Activated CD4-positive, alpha-beta T cell treated with anti-CD3 and anti-CD28 coated beads, Interleukin-2, amount 10 ng/mL, durations not matched to agents 7 days and 5 days (primary cell): ENCODE measurements at regions not wholly inside any gene's neighbourhood (a gene's known extent, or its start where the extent isn't known, plus 50 kb on each side); places are given as distances from the start of the nearest gene placed in this dataset.
A peak's percentile ranks its signal among the peaks of the same experiment; 100 is the strongest.

ENCODE experiments used
- CTCF ChIA-PET: fragments of 350-600 bp; sonication (Branson Sonifier 250); formaldehyde crosslinking; loops from one replicate; lab custom pipeline; 2021; ENCODE audit warnings: antibody characterized with exemption; lab: Charles Lee
- POLR2A ChIA-PET: fragments of 350-600 bp; sonication (Branson Sonifier 250); formaldehyde crosslinking; loops from one replicate; lab custom pipeline; 2021; ENCODE audit warnings: antibody characterized with exemption; lab: Charles Lee
- DNase-seq: peaks from one replicate; pipeline ENCODE4 v3.0.0-alpha.2; 2020
- H3K27ac Mint-ChIP-seq: one replicate; pipeline ENCODE4 v1.8.0; 2021; ENCODE audit warnings: mild to moderate bottlenecking, moderate library complexity, mixed read lengths
- H3K27me3 Mint-ChIP-seq: one replicate; pipeline ENCODE4 v1.8.0; 2021; ENCODE audit warnings: mixed read lengths
- H3K36me3 Mint-ChIP-seq: one replicate; pipeline ENCODE4 v1.8.0; 2021; ENCODE audit warnings: low read depth, mixed read lengths
- H3K4me1 Mint-ChIP-seq: one replicate; pipeline ENCODE4 v1.8.0; 2021; ENCODE audit warnings: mixed read lengths
- H3K4me3 Mint-ChIP-seq: one replicate; pipeline ENCODE4 v1.8.0; 2021; ENCODE audit warnings: mild to moderate bottlenecking, moderate library complexity, mixed read lengths
- H3K9me3 Mint-ChIP-seq: one replicate; pipeline ENCODE4 v1.8.0; 2021; ENCODE audit warnings: mixed read lengths

DNA sequence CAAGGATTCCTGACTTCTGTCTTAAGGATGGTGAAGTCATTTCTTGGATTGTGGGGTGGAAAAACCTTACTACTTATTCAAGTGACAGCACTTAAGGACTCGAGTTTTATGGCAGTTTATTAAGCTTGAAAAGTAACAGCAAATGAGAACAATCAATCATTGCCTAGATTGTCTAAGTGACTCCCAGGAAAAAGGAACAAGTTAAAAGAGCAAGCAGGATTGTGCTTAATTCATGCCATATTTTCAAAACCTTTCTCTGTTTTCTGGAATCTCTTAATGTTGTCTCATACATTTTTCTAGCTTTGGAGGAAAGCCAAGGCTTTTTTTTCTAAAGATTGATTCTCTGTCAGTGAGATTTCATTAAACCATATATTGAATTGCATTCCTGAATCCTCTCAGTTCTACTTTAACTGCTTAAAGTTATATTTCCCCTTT is 236.2 kb upstream of the HTR2A start:
- Mint-ChIP-seq H3K9me3 (no peaks in the 10 kb centered on the region), H3K36me3 (no peaks in the 10 kb centered on the region), H3K27me3 (peaks cover 3% of the 10 kb centered on the region), H3K4me1 (no peaks in the 10 kb centered on the region), H3K27ac (no peak overlapping the region), H3K4me3 (no peak overlapping the region)
- DNase-seq: no peak
- ChIA-PET CTCF (interaction anchor here (1.7 kb wide), 1 partner anchor 8 kb away, joined by 3 read pairs; no protein-coding TSS in a partner anchor), POLR2A (no interaction called here)

DNA sequence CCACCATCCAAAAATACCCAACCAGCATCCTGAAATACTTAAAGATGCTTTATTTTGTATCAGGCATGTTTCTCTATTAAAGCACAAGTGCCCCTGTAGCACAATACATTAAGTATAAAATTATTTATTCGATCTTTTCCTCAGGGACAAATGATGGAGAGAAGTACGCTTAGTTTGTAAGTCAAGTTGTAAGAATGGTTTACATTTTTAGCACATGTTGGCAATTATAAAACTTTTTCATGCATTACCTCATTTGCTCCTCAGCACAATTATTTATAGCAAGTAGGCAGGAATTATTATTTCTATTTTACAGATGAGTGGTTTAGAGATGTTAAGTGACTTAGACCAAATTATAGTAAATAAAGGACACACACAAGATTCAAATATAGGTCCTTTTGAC is 232.6 kb upstream of the HTR2A start:
- no peaks in the 10 kb centered on the region for H3K9me3 Mint-ChIP-seq
- peaks cover 8% of the 10 kb centered on the region for H3K27me3 Mint-ChIP-seq
- no peaks in the 10 kb centered on the region for H3K36me3 Mint-ChIP-seq
- H3K4me1 Mint-ChIP-seq: no peaks in the 10 kb centered on the region
- no peak overlapping the region for H3K27ac Mint-ChIP-seq
- POLR2A ChIA-PET: no interaction called here
- no peak overlapping the region for H3K4me3 Mint-ChIP-seq
- CTCF ChIA-PET: no interaction called here
- no peak for DNase-seq

DNA sequence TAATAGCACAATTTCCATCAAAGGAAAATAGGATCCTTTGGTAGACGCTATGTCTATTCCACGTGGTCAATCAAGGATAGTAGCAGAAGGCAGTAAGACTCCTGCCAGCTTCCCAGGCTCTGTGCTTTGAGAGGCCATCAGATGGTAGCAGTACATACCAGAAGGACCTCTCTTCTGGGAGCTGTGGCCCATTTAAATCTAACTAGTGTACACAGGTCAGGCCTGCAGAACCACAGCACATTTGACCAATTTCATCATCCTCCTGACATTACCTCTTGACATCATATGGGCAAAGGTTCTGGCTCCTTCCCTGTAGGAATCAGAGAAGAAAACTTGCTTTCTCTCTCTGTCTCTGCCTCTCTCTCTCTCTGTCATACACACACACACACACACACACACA is 229.6 kb upstream of the HTR2A start:
- no peak for DNase-seq
- POLR2A ChIA-PET: no interaction called here
- Mint-ChIP-seq H3K36me3 (no peaks in the 10 kb centered on the region), H3K27me3 (peaks cover 4% of the 10 kb centered on the region), H3K9me3 (no peaks in the 10 kb centered on the region), H3K4me3 (no peak overlapping the region), H3K4me1 (no peaks in the 10 kb centered on the region), H3K27ac (no peak overlapping the region)
- CTCF ChIA-PET: no interaction called here

DNA sequence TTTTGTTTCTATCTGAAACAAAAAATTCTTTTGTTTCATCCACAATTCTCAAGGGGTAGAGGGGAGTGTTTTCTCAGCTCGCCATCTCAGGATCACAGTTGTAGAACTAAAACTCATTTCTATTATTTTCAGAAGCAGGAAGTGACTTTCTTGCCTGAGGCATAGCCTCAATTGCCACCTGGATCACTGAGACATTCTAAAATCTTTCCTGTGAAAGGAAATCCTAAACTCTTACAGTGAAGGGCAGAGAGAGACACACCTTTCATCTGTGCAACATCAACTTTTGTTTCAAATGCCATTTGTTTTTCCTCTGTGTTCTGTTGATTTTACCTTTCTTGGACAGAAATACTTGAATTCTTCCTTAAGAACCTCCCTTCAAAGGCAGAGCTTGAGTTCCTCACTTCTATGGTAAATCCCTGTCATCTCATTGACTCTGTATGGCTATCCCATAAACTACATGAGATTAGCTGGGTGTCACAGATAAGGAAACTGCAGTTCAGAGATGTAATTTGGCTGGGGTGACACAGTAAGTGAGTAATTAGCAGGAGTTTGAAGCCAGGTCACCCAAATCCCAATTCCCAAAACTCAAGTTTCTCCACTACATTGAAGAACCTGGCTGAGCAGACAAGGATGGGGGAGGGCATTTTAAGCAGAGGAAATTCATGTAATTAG is 224.4 kb upstream of the HTR2A start:
- H3K4me1 Mint-ChIP-seq: no peaks in the 10 kb centered on the region
- ChIA-PET POLR2A (no interaction called here), CTCF (no interaction called here)
- H3K9me3 Mint-ChIP-seq: no peaks in the 10 kb centered on the region
- H3K27me3 Mint-ChIP-seq: peaks cover 8% of the 10 kb centered on the region
- no peaks in the 10 kb centered on the region for H3K36me3 Mint-ChIP-seq
- DNase-seq: no peak
- H3K27ac Mint-ChIP-seq: no peak overlapping the region
- no peak overlapping the region for H3K4me3 Mint-ChIP-seq

DNA sequence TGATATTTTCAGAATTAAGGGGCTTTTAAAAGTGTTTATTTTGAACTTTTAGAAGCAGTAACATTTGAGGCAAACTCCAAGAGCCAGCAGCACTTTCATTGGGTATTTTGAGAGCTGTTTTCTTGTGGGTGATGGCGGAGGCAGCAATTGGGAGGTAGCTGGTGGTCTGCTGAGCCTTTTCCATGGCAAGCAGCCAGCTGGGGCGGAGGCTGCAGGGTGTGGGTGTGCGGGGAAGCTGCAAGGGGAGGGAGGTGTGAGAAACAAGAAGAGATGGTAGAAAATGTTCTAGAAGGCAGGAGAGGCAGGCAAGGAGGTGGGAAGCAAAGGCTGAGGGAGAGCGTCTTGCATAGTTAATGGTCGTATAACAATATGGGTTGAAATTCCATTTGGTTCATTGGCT is 223.4 kb upstream of the HTR2A start:
- H3K4me1 Mint-ChIP-seq: no peaks in the 10 kb centered on the region
- ChIA-PET CTCF (no interaction called here), POLR2A (no interaction called here)
- no peak for DNase-seq
- no peaks in the 10 kb centered on the region for H3K36me3 Mint-ChIP-seq
- H3K9me3 Mint-ChIP-seq: no peaks in the 10 kb centered on the region
- peaks cover 8% of the 10 kb centered on the region for H3K27me3 Mint-ChIP-seq
- no peak overlapping the region for H3K27ac Mint-ChIP-seq
- H3K4me3 Mint-ChIP-seq: no peak overlapping the region

DNA sequence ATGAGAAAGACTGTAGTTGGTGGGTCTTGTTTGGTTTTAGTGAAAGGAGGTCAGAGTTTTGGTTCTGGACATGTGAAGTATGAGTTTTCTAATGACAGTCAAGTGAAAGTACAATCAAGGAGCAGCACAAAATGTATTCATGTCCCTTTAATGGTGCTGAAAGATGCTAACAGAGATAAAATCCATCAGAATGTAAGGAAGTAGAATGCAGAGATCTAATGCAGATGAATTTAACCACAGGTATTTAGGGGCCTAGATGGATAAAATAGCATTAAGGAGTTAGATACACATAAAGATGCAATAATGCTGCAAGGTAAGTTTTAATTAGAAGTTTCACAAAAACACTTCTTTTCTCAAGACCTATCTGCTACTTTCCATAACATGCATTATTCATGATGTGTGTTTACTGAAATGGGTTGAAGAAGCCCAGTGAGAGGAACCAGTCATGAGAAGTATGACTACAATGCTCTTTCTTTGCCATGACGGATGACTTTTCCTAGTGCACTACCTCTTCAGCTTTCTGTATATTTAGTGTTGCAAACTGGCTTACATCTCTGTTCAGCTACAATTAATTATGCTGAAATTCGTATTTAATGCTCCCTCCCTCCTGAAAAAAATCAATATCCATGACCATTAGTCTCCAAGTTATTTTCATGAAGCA is 222.9 kb upstream of the HTR2A start:
- DNase-seq: no peak
- ChIA-PET POLR2A (no interaction called here), CTCF (no interaction called here)
- Mint-ChIP-seq H3K27me3 (peaks cover 8% of the 10 kb centered on the region), H3K27ac (no peak overlapping the region), H3K9me3 (no peaks in the 10 kb centered on the region), H3K4me3 (no peak overlapping the region), H3K4me1 (no peaks in the 10 kb centered on the region), H3K36me3 (no peaks in the 10 kb centered on the region)

DNA sequence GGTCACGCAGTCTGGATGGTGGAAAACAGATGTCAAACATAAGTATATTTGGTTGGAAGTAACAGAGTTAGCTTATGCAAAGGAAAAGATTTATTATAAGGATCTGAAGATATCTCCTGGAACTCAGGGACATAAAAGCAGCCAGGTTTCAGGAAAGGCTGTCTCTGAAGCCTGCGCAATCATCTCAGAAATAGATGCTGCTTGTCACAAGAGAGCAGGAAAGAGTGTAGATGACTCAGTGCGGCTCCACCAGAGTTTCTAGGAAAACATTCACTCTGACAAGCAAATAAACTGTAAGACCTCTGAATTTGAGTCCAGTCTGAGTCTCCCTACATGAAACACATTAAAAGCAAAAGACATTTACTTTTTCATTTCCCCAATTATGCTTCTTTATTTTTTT is 220.4 kb upstream of the HTR2A start:
- Mint-ChIP-seq H3K27ac (no peak overlapping the region), H3K36me3 (no peaks in the 10 kb centered on the region), H3K4me3 (no peak overlapping the region), H3K4me1 (peaks cover 3% of the 10 kb centered on the region), H3K27me3 (peaks cover 22% of the 10 kb centered on the region), H3K9me3 (no peaks in the 10 kb centered on the region)
- ChIA-PET CTCF (interaction anchor here (0.5 kb wide), 1 partner anchor 75 kb away, joined by 5 read pairs; no protein-coding TSS in a partner anchor), POLR2A (no interaction called here)
- DNase-seq: no peak

DNA sequence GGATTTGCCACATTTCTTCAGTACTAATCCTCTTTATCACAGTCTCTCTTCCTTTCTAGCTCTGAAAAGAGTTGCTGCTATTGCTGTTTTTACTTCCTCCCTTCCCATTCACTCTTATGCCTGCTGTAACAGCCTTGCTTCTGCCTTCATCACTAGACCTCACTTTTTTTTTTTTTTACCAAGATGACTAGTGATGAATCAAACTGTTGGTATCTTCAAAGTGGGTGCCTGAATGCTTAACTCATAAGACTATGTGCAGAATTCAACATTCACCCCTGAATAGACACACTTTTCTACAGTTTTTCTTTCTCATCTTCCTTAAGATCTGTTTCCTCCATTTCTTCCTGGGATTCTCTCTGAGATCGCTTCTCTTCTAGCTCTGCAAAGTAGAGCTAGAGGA is 217.2 kb upstream of the HTR2A start:
- Mint-ChIP-seq H3K9me3 (no peaks in the 10 kb centered on the region), H3K4me3 (no peak overlapping the region), H3K27me3 (peaks cover 16% of the 10 kb centered on the region), H3K27ac (no peak overlapping the region), H3K36me3 (no peaks in the 10 kb centered on the region), H3K4me1 (peaks cover 15% of the 10 kb centered on the region)
- ChIA-PET CTCF (interaction anchor here (0.7 kb wide), 1 partner anchor 16 kb away, joined by 3 read pairs; no protein-coding TSS in a partner anchor), POLR2A (no interaction called here)
- DNase-seq: no peak

DNA sequence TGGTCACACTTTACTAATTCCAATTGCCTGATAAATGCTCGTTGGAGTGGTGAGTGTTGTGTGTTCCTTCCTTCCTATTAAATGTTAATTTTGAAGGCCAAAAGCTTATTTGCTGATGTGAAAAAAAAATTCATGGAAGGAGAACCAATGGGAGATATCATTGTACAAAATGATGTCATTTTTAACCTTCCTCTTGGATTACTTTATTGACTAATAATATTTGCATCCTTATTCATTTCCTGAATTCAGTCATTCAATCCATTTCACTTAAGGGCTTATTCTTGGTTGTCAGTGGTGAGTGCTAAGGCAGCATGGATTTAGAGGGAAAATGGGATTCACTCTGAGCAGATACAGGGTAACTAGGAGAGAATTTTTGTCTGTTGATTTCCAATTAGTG is 216.0 kb upstream of the HTR2A start:
- no peaks in the 10 kb centered on the region for H3K36me3 Mint-ChIP-seq
- CTCF ChIA-PET: no interaction called here
- H3K4me1 Mint-ChIP-seq: peaks cover 23% of the 10 kb centered on the region
- DNase-seq: no peak
- H3K4me3 Mint-ChIP-seq: no peak overlapping the region
- H3K27ac Mint-ChIP-seq: no peak overlapping the region
- POLR2A ChIA-PET: no interaction called here
- peaks cover 16% of the 10 kb centered on the region for H3K27me3 Mint-ChIP-seq
- H3K9me3 Mint-ChIP-seq: no peaks in the 10 kb centered on the region

DNA sequence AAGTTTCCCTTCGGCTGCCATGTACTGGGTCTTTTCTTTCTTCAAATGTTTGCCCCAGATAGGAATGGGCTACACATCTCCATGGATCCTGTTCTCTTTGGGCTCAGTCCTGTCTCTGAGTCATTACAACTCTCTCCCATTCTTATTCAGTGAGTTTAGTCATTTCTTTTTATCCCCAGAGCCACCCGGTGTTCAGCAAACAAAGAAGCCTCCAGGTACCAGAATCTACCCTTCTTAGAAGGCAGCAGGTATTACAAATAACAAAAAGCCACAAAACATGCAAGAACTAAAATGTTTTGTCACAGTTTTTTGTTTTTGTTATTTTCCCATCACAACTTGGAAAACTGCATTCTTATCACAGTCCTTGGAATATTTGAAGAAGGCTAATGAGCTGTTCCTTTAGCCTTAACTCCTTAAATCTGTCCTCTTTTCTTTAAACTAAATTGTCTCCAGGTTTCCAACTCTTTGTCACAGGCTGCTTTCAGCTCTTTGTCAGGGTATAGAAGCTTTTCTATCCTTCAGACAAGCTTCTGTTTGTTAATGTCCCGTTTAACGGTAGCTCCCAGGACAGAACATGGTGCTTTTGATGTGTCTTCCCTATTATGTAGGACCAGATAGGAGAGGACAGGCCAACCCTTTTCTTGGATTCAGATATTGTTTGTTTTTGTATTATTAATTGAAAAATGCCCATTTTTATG is 215.5 kb upstream of the HTR2A start:
- CTCF ChIA-PET: no interaction called here
- no peaks in the 10 kb centered on the region for H3K9me3 Mint-ChIP-seq
- peaks cover 29% of the 10 kb centered on the region for H3K4me1 Mint-ChIP-seq
- no peak overlapping the region for H3K4me3 Mint-ChIP-seq
- H3K27ac Mint-ChIP-seq: no peak overlapping the region
- DNase-seq: no peak
- H3K27me3 Mint-ChIP-seq: peaks cover 16% of the 10 kb centered on the region
- H3K36me3 Mint-ChIP-seq: no peaks in the 10 kb centered on the region
- POLR2A ChIA-PET: no interaction called here

DNA sequence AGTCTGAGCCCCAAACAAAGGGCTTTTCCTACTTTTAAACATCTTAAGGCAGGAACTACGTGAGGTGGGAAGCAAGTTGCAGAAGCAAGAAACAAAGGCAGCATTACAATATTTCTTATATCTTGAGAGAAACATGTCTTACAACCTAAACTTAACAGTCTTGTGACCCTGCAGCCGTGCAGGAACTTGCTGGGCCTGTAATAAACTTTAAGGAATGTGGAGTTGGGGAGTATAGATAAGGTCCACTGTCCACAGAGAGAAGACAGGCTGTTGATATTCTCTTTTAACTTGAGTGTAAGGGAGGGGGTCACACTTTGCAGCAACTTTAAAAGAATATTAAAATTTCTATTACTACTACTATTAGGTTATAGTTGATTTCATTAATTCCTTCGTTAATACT is 214.6 kb upstream of the HTR2A start:
- Mint-ChIP-seq H3K27ac (no peak overlapping the region), H3K36me3 (no peaks in the 10 kb centered on the region), H3K4me3 (no peak overlapping the region), H3K9me3 (no peaks in the 10 kb centered on the region), H3K27me3 (peaks cover 16% of the 10 kb centered on the region), H3K4me1 (peaks cover 32% of the 10 kb centered on the region)
- ChIA-PET CTCF (no interaction called here), POLR2A (no interaction called here)
- DNase-seq: no peak

DNA sequence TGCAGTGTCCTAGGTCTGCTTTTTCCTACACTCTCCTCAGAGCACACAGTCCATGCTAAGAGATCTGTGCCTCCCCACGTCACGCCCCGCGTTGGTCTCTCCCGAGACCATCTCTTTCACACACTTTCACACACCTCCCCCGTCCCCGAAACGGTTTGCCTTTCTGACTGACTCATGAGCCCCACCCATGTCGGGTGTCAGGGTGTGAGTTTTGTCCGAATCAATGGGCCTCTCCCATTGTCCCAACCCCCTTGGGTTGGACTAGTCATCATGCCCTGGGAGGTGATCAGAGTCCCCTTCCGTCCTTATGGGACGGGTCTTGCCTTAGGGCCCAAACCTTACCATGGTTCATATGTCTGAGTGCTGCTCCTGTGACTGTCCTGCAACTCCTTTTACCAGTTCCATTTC is 214.0 kb upstream of the HTR2A start:
- no peaks in the 10 kb centered on the region for H3K36me3 Mint-ChIP-seq
- no peak overlapping the region for H3K4me3 Mint-ChIP-seq
- no peaks in the 10 kb centered on the region for H3K9me3 Mint-ChIP-seq
- H3K4me1 Mint-ChIP-seq: peaks cover 32% of the 10 kb centered on the region
- ChIA-PET POLR2A (no interaction called here), CTCF (no interaction called here)
- peak overlapping the region; percentile 58 for H3K27ac Mint-ChIP-seq
- no peak for DNase-seq
- peaks cover 16% of the 10 kb centered on the region for H3K27me3 Mint-ChIP-seq

DNA sequence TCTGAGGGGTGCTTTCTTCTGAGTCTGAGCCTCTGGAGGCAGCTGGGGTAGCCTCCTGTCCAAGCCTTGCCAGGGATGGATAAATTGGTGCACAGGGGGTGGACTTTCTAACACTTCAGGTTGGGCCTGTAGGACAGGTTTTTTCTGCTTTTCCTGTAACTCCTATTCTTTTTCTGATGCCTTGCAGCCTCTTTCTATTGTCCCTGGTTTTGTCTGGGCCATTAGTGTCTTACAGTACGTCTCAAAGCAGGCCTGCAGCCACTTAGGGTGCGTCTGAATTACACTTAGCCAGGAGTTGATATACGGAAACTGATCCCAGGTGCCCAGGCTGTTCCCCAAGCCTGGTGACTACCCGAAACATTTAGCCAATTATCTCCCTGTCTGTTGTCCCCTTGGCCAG is 213.3 kb upstream of the HTR2A start:
- H3K27me3 Mint-ChIP-seq: peaks cover 16% of the 10 kb centered on the region
- ChIA-PET CTCF (no interaction called here), POLR2A (no interaction called here)
- H3K4me3 Mint-ChIP-seq: no peak overlapping the region
- no peaks in the 10 kb centered on the region for H3K9me3 Mint-ChIP-seq
- DNase-seq: no peak
- H3K4me1 Mint-ChIP-seq: peaks cover 32% of the 10 kb centered on the region
- no peaks in the 10 kb centered on the region for H3K36me3 Mint-ChIP-seq
- peak overlapping the region; percentile 57 for H3K27ac Mint-ChIP-seq
